GM12874 (cell line): ENCODE measurements at regions not wholly inside any gene's neighbourhood (a gene's known extent, or its start where the extent isn't known, plus 50 kb on each side); places are given as distances from the start of the nearest gene placed in this dataset.

Source experiments
- TF ChIP-seq, protein P1 (sequence below): IDR thresholded peaks from 2 replicates; pipeline ENCODE4 v1.5.1; 2011; ENCODE audit warnings: low read depth, mild to moderate bottlenecking, control low read depth, low read length, moderate library complexity; ENCODE audit not compliant: insufficient read depth

DNA sequence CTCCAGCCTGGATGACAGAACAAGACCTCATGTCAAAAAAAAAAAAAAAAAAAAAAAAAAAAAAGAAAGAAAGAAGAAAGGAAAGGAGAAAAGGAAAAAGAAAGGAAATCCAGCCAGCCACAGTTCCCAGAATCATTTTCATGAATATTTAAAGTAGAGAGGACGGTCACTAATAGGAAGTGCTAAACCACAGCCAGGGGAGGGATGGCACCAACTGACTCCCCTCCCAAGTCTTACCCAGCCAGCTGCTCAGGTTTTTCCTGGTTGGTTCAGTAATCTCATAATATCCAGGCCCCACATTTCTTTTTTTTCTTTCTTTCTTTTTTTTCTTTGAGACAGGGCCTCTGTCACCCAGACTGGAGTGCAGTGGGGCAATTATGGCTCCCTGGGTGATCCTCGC is 63.9 kb upstream of the AK4 start:
- TF ChIP-seq, protein P1, sequence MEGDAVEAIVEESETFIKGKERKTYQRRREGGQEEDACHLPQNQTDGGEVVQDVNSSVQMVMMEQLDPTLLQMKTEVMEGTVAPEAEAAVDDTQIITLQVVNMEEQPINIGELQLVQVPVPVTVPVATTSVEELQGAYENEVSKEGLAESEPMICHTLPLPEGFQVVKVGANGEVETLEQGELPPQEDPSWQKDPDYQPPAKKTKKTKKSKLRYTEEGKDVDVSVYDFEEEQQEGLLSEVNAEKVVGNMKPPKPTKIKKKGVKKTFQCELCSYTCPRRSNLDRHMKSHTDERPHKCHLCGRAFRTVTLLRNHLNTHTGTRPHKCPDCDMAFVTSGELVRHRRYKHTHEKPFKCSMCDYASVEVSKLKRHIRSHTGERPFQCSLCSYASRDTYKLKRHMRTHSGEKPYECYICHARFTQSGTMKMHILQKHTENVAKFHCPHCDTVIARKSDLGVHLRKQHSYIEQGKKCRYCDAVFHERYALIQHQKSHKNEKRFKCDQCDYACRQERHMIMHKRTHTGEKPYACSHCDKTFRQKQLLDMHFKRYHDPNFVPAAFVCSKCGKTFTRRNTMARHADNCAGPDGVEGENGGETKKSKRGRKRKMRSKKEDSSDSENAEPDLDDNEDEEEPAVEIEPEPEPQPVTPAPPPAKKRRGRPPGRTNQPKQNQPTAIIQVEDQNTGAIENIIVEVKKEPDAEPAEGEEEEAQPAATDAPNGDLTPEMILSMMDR, result no peak

DNA sequence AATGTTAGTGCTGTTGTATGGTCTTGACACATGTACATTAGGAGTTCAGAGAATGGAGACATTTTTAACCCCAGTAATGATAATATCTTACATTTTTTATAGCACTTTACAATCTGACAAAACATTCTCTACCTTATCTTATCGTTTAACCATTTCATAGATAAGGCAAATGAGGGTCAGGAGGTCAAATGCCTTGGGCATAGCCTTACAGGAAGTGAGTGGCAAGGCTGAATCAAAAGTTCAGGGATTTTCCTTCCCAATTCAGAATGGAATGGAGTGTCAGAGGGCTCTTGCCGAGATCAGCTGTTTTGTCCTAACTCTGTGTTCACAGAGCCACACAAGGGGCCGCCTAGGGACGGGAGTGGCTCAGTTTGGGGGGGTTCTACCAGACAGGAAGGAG is 57.6 kb upstream of the AK4 start:
- TF ChIP-seq, protein P1, result no peak

DNA sequence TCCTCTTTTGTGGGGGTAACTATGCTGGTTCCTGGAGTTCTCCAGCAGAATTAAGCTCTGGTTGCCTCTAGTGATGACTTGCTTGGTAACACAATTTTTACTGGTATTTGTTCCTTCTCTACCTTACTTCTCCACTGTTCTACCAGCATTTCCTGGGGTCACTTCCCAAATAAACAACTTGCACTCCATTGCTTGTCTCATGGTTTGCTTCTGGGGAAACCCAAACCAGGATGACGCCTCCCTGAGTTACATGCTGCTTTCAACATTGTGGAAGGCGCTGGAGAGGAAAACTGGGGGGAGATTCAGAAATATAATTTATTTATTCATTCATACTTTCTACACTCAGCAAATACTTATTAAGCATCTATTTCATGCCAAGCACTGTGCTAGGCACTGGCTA is 55.3 kb upstream of the AK4 start:
- TF ChIP-seq, protein P1, result no peak

DNA sequence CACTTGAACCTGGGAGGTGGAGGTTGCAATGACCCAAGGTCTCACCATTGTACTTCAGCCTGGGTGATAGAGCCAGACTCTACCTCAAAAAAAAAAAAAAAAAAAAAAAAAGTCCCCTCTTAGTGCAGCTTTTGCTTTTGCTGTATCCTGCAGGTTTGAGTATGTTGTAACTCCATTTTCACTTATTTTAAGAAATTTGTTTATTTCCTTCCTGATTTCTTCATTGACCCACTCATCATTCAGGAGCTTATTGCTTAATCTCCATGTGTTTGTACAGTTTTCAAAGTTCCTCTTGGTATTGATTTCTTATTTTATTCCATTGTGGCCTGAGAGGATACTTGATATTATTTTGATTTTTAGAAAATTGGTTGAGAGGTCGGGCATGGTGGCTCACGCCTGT is 50.9 kb upstream of the AK4 start:
- TF ChIP-seq, protein P1, result no peak
